Amniotic stem cell (primary cell): ENCODE measurements at regions not wholly inside any gene's neighbourhood (a gene's known extent, or its start where the extent isn't known, plus 50 kb on each side); places are given as distances from the start of the nearest gene placed in this dataset.
A peak's percentile ranks its signal among the peaks of the same experiment; 100 is the strongest.
"Not testable (repeated sequence)": the region's sequence is repeated elsewhere in the genome, so short reads cannot be mapped to it uniquely, and the experiment has no call there.

ENCODE experiments used
- DNase-seq: peaks from one replicate; lab custom pipeline; 2025; lab: John Stamatoyannopoulos, UW

- DNase-seq, result no peak
These were observed 218.3 kb upstream of the STXBP5 start for GRCh38 chr6:146985966-146986365.

- DNase-seq, result not testable (repeated sequence)
These were observed 216.3 kb upstream of the STXBP5 start for GRCh38 chr6:146987938-146988337.

- DNase-seq, result no peak
These were observed 214.4 kb upstream of the STXBP5 start for GRCh38 chr6:146989860-146990259.

GRCh38 chr6:146990284-146990683, 213.9 kb upstream of the STXBP5 start:
- peak; percentile 3 for DNase-seq

- no peak for DNase-seq
These were observed 213.1 kb upstream of the STXBP5 start for GRCh38 chr6:146990821-146991798.

- peak; percentile 54 for DNase-seq
These were observed 207.2 kb upstream of the STXBP5 start for GRCh38 chr6:146997062-146997461.

- DNase-seq, result no peak
These were observed 204.5 kb upstream of the STXBP5 start for GRCh38 chr6:146999766-147000165.

- peak; percentile 31 for DNase-seq
These were observed 203.4 kb upstream of the STXBP5 start for GRCh38 chr6:147000545-147001488.

GRCh38 chr6:147001621-147002020, 202.6 kb upstream of the STXBP5 start:
- DNase-seq, result no peak

- DNase-seq, result no peak
These were observed 201.0 kb upstream of the STXBP5 start for GRCh38 chr6:147003186-147003585.

- no peak for DNase-seq
These were observed 198.7 kb upstream of the STXBP5 start for GRCh38 chr6:147005499-147005898.

- DNase-seq, result no peak
These were observed 196.8 kb upstream of the STXBP5 start for GRCh38 chr6:147007441-147007840.

GRCh38 chr6:147009358-147009757, 194.9 kb upstream of the STXBP5 start:
- DNase-seq, result no peak

- DNase-seq, result no peak
These were observed 188.5 kb upstream of the STXBP5 start for GRCh38 chr6:147015674-147016073.

- DNase-seq, result no peak
These were observed 187.8 kb upstream of the STXBP5 start for GRCh38 chr6:147016440-147016839.

GRCh38 chr6:147017153-147017552, 187.1 kb upstream of the STXBP5 start:
- DNase-seq, result no peak

GRCh38 chr6:147019001-147019400, 185.2 kb upstream of the STXBP5 start:
- DNase-seq, result no peak

GRCh38 chr6:147022041-147022440, 182.2 kb upstream of the STXBP5 start:
- no peak for DNase-seq

- no peak for DNase-seq
These were observed 181.1 kb upstream of the STXBP5 start for GRCh38 chr6:147023148-147023547.

GRCh38 chr6:147023581-147023980, 180.6 kb upstream of the STXBP5 start:
- no peak for DNase-seq

- no peak for DNase-seq
These were observed 174.3 kb upstream of the STXBP5 start for GRCh38 chr6:147029923-147030322.

- no peak for DNase-seq
These were observed 170.9 kb upstream of the STXBP5 start for GRCh38 chr6:147033267-147033666.

GRCh38 chr6:147035886-147036285, 168.3 kb upstream of the STXBP5 start:
- DNase-seq, result no peak
